SH-SY5Y (cell line): ENCODE measurements at regions not wholly inside any gene's neighbourhood (a gene's known extent, or its start where the extent isn't known, plus 50 kb on each side); places are given as distances from the start of the nearest gene placed in this dataset.

Source experiments
- GATA2 ChIP-seq: IDR thresholded peaks from 2 replicates; pipeline ENCODE4 v1.6.1; 2011; ENCODE audit warnings: mild to moderate bottlenecking, low read depth, low read length
- GATA3 ChIP-seq: IDR thresholded peaks from 2 replicates; pipeline ENCODE4 v1.6.1; 2011; ENCODE audit warnings: low read depth, mild to moderate bottlenecking, low read length, moderate library complexity

DNA sequence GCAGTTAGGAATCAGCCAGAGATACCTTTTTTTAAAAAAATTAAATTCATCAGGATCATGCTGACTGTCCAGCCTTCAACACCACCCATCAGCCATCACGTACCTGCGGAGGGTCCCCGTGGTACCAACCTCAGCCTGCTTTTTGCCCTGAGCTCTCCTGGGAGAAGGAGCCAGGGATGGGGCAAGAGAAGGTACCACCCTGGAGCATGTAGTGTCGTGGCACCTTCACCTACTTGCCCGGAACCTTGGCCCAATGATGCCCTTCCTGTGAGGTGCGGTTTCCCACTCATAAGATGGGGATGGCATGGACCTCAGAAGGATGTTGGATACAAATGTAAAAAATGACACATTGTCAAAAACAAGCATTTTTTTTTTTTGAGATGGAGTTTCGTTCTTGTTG is 88.4 kb upstream of the C1orf174 start:
- TF ChIP-seq GATA2, result no peak
- no peak for TF ChIP-seq GATA3
